NB4 (cell line): ENCODE measurements at regions not wholly inside any gene's neighbourhood (a gene's known extent, or its start where the extent isn't known, plus 50 kb on each side); places are given as distances from the start of the nearest gene placed in this dataset.

Source experiments
- MYC ChIP-seq: IDR thresholded peaks from 2 replicates; pipeline ENCODE4 v1.6.1; 2011; ENCODE audit warnings: low read depth, low read length
- POLR2A ChIP-seq: IDR thresholded peaks from 2 replicates; pipeline ENCODE4 v1.6.1; 2011; ENCODE audit warnings: mild to moderate bottlenecking; ENCODE audit not compliant: insufficient read length; ENCODE audit errors: extremely low read depth
- TF ChIP-seq, protein P1 (sequence below): IDR thresholded peaks from one replicate; pipeline ENCODE4 v1.5.1; 2012; ENCODE audit warnings: low read depth, low read length

DNA sequence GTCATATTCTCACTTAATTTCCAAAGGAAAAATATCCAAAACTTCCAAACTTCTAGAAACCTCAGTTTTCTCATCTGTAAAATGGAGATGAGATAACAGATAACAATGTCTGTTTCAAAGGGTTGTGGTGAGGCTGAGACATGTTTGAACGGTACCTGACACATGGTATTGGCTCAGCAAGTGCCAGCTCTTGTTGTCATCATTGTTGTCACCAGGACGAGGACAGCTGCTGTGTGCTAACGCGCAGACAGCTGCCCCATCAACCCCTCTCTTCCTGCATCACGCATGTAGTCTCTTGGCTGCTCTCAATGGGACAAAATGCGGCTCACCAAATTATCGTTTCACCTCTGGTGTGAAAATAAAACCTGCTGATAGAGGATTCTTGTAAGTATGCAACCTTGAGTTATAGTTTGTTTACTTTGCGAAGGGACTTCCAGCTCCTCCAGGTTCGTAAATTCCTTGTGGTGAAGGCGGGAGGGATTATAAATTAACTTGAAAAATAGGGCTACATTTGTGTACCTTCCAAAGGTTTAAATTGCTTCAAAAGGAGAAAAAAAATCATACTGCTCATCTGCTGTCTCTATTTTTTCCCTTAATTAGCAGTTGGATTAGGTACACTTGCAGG, 605.4 kb downstream of the BCL11A start:
- no peak for TF ChIP-seq POLR2A
- TF ChIP-seq, protein P1, sequence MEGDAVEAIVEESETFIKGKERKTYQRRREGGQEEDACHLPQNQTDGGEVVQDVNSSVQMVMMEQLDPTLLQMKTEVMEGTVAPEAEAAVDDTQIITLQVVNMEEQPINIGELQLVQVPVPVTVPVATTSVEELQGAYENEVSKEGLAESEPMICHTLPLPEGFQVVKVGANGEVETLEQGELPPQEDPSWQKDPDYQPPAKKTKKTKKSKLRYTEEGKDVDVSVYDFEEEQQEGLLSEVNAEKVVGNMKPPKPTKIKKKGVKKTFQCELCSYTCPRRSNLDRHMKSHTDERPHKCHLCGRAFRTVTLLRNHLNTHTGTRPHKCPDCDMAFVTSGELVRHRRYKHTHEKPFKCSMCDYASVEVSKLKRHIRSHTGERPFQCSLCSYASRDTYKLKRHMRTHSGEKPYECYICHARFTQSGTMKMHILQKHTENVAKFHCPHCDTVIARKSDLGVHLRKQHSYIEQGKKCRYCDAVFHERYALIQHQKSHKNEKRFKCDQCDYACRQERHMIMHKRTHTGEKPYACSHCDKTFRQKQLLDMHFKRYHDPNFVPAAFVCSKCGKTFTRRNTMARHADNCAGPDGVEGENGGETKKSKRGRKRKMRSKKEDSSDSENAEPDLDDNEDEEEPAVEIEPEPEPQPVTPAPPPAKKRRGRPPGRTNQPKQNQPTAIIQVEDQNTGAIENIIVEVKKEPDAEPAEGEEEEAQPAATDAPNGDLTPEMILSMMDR: no peak
- TF ChIP-seq MYC: no peak
